OCI-LY1 (cell line): ENCODE measurements at regions not wholly inside any gene's neighbourhood (a gene's known extent, or its start where the extent isn't known, plus 50 kb on each side); places are given as distances from the start of the nearest gene placed in this dataset.

ENCODE experiments used
- EZH2 ChIP-seq: fragments of 200-600 bp; sonication (generic), shearing (Covaris generic); IDR thresholded peaks from 2 replicates; pipeline ENCODE4 v1.8.0; 2017; ENCODE audit warnings: borderline replicate concordance, mixed run types, mild to moderate bottlenecking, antibody characterized with exemption, low read length, moderate library complexity, mixed read lengths
- TF ChIP-seq, protein P1 (sequence below): fragments of 200-600 bp; sonication (generic), shearing (Covaris generic); IDR thresholded peaks from 2 replicates; pipeline ENCODE4 v1.5.1; 2017; ENCODE audit warnings: mild to moderate bottlenecking, antibody characterized with exemption, low read length, moderate library complexity, mixed read lengths

DNA sequence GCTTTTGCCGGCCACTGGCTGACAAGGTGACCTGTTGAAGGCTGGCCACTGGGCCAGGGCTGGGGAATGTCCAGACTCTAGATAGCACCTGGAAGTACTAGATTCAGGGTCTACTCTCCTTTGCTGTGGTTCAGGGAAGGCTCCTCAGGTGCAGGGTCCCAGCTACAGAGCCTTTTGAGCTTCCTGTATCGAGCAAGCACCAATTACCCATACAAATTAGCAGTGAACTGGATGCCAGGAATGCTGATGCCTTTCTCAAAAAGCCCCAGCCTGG is 213.4 kb downstream of the CYP26B1 start:
- TF ChIP-seq, protein P1, sequence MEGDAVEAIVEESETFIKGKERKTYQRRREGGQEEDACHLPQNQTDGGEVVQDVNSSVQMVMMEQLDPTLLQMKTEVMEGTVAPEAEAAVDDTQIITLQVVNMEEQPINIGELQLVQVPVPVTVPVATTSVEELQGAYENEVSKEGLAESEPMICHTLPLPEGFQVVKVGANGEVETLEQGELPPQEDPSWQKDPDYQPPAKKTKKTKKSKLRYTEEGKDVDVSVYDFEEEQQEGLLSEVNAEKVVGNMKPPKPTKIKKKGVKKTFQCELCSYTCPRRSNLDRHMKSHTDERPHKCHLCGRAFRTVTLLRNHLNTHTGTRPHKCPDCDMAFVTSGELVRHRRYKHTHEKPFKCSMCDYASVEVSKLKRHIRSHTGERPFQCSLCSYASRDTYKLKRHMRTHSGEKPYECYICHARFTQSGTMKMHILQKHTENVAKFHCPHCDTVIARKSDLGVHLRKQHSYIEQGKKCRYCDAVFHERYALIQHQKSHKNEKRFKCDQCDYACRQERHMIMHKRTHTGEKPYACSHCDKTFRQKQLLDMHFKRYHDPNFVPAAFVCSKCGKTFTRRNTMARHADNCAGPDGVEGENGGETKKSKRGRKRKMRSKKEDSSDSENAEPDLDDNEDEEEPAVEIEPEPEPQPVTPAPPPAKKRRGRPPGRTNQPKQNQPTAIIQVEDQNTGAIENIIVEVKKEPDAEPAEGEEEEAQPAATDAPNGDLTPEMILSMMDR, result no peak
- no peak for TF ChIP-seq EZH2
